22Rv1 (cell line): ENCODE measurements at regions not wholly inside any gene's neighbourhood (a gene's known extent, or its start where the extent isn't known, plus 50 kb on each side); places are given as distances from the start of the nearest gene placed in this dataset.

ENCODE experiments used
- ZFX ChIP-seq: fragments of 450-650 bp; IDR thresholded peaks from 2 replicates; pipeline ENCODE4 v1.6.1; 2017; ENCODE audit warnings: antibody characterized with exemption, borderline replicate concordance
- TF ChIP-seq, protein P1 (sequence below): fragments of 450-650 bp; IDR thresholded peaks from 2 replicates; pipeline ENCODE4 v1.5.1; 2017; ENCODE audit warnings: mild to moderate bottlenecking

DNA sequence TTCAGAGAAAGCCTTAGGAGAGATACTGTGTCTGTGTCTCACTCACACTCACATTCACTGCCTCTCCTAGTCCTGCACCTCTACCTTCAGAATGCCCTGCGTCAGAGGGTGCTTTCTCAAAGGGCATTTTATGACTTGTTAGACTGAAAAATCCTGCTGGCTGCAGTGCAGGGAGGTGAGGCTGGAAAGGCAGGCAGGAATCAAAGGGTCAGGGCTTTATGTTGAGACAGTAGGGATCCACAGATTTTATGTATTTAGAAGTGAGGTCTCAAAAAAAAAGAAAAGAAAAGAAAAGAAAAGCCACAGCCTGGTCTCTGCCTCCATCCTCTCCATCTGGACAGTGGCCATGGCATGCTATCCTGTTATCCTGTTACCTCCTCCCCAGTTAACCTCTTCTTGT, 936.0 kb upstream of the SLC10A2 start:
- TF ChIP-seq, protein P1, sequence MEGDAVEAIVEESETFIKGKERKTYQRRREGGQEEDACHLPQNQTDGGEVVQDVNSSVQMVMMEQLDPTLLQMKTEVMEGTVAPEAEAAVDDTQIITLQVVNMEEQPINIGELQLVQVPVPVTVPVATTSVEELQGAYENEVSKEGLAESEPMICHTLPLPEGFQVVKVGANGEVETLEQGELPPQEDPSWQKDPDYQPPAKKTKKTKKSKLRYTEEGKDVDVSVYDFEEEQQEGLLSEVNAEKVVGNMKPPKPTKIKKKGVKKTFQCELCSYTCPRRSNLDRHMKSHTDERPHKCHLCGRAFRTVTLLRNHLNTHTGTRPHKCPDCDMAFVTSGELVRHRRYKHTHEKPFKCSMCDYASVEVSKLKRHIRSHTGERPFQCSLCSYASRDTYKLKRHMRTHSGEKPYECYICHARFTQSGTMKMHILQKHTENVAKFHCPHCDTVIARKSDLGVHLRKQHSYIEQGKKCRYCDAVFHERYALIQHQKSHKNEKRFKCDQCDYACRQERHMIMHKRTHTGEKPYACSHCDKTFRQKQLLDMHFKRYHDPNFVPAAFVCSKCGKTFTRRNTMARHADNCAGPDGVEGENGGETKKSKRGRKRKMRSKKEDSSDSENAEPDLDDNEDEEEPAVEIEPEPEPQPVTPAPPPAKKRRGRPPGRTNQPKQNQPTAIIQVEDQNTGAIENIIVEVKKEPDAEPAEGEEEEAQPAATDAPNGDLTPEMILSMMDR: no peak
- no peak for TF ChIP-seq ZFX
